Thymus (tissue), 11 donors: ENCODE measurements at regions not wholly inside any gene's neighbourhood (a gene's known extent, or its start where the extent isn't known, plus 50 kb on each side); places are given as distances from the start of the nearest gene placed in this dataset.

Experiments used
- DNase-seq, 9 donors: peaks; one replicate each; pipeline ENCODE4 v3.0.0-alpha.2; 2013; ENCODE audit warnings: low spot score in 9 of 9, low read depth in 6 of 9, missing footprints in 1 of 9
- H3K27ac ChIP-seq, 2 donors: one replicate each; pipeline ENCODE4 v1.5.1; 2013; ENCODE audit warnings: control low read depth in 1 of 2, low read depth in 1 of 2, low read length in 1 of 2, mild to moderate bottlenecking in 1 of 2, moderate library complexity in 1 of 2
- H3K27me3 ChIP-seq, 2 donors: one replicate each; pipeline ENCODE4 v1.5.1; 2013; ENCODE audit warnings: low read length in 1 of 2; ENCODE audit not compliant: control insufficient read depth in 2 of 2, insufficient read depth in 1 of 2
- H3K36me3 ChIP-seq, 2 donors: one replicate each; pipeline ENCODE4 v1.5.1; 2013; ENCODE audit warnings: low read length in 1 of 2, mild to moderate bottlenecking in 1 of 2, moderate library complexity in 1 of 2; ENCODE audit not compliant: control insufficient read depth in 2 of 2, insufficient read depth in 2 of 2
- H3K4me1 ChIP-seq, 2 donors: one replicate each; pipeline ENCODE4 v1.5.1; 2013; ENCODE audit warnings: low read length in 2 of 2; ENCODE audit not compliant: control insufficient read depth in 2 of 2, insufficient read depth in 2 of 2
- H3K4me3 ChIP-seq, 2 donors: one replicate each; pipeline ENCODE4 v1.5.1; 2013; ENCODE audit warnings: low read length in 2 of 2, control low read depth in 1 of 2, mild to moderate bottlenecking in 1 of 2
- H3K9me3 ChIP-seq, 2 donors: one replicate each; pipeline ENCODE4 v1.5.1; 2013; ENCODE audit warnings: low read length in 1 of 2, mild to moderate bottlenecking in 1 of 2; ENCODE audit not compliant: control insufficient read depth in 2 of 2, insufficient read depth in 1 of 2
- WGBS: extraction: QIAGEN DNeasy Blood & Tissue Kit; methylation state at CpG from one replicate; pipeline ENCODE4 v1.1.7; 2013; 5-methylcytosine and 5-hydroxymethylcytosine counted together
- donor health status: healthy.

DNA sequence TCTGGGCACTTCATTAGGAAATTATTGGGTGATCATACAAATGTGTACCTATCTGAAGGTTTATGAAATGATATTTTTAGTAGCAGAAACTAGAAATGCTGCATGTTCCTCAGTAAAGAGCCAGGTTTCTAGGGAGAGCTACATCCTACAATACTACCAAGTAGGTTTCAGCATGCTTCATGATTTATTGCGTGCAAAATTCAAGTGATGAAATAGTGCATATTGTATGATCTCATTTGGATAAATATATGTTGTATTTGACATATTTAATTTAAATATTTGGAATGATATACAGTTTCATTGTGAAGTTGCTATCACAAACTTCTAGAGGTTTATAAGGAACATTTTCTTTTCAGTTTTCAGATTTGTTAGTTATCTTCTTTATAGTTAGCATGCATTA lies 90.5 kb upstream of the GDF10 start:
- peaks cover 15 to 27% of the 10 kb centered on the region in 2 donors for H3K4me1 ChIP-seq
- no peaks in the 10 kb centered on the region for H3K9me3 ChIP-seq
- no peaks in the 10 kb centered on the region for H3K36me3 ChIP-seq
- no peak for DNase-seq
- 95% methylated on average over 1 of the region's 1 CpG for WGBS
- H3K27me3 ChIP-seq, result no peaks in the 10 kb centered on the region
- no peak overlapping the region for H3K4me3 ChIP-seq
- H3K27ac ChIP-seq, result no peak overlapping the region

DNA sequence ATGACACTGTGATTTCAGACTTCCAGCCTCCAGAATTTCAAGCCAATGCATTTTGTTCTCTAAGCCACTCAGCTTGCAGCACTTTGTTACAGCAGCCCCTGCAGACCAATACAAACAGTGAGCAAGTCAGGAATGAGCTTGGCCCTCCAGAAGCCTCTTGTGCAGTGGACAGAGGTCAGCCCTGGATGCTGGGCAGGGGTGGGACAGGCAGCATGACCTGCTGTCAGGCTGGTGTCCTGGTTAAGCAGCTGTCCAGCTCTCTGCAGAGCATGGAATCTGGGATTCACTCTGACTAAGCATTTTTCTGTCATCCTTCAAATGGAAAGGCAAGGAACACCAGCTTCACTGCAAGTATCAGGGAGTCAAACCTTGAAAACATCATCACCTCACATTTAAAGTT lies 85.5 kb upstream of the GDF10 start:
- Histone ChIP-seq H3K9me3 (no peaks in the 10 kb centered on the region), H3K27me3 (no peaks in the 10 kb centered on the region), H3K36me3 (no peaks in the 10 kb centered on the region), H3K27ac (no peak overlapping the region), H3K4me1 (no peaks in the 10 kb centered on the region), H3K4me3 (no peak overlapping the region)
- no peak for DNase-seq

GRCh38 chr10:47217113-47217512 lies 82.9 kb upstream of the GDF10 start:
- Histone ChIP-seq H3K4me3 (no peak overlapping the region), H3K36me3 (no peaks in the 10 kb centered on the region), H3K4me1 (no peaks in the 10 kb centered on the region), H3K27me3 (no peaks in the 10 kb centered on the region), H3K27ac (no peak overlapping the region), H3K9me3 (no peaks in the 10 kb centered on the region)
- 74% methylated on average over 3 of the region's 3 CpGs for WGBS
- DNase-seq, result no peak

GRCh38 chr10:47218803-47219202 lies 81.2 kb upstream of the GDF10 start:
- Histone ChIP-seq H3K36me3 (no peaks in the 10 kb centered on the region), H3K9me3 (no peaks in the 10 kb centered on the region), H3K27me3 (no peaks in the 10 kb centered on the region), H3K4me1 (no peaks in the 10 kb centered on the region), H3K27ac (no peak overlapping the region), H3K4me3 (no peak overlapping the region)
- 85% methylated on average over 5 of the region's 5 CpGs for WGBS
- no peak for DNase-seq

- DNase-seq, result no peak
- Histone ChIP-seq H3K4me3 (no peak overlapping the region), H3K27ac (no peak overlapping the region), H3K9me3 (no peaks in the 10 kb centered on the region), H3K27me3 (no peaks in the 10 kb centered on the region), H3K4me1 (no peaks in the 10 kb centered on the region), H3K36me3 (no peaks in the 10 kb centered on the region)
- WGBS, result 86% methylated on average over 4 of the region's 4 CpGs
Measured at GRCh38 chr10:47222461-47222860, 77.5 kb upstream of the GDF10 start.

GRCh38 chr10:47223236-47223635 lies 76.8 kb upstream of the GDF10 start:
- no peaks in the 10 kb centered on the region for H3K4me1 ChIP-seq
- DNase-seq, result no peak
- H3K27ac ChIP-seq, result no peak overlapping the region
- no peaks in the 10 kb centered on the region for H3K27me3 ChIP-seq
- no peaks in the 10 kb centered on the region for H3K36me3 ChIP-seq
- no peak overlapping the region for H3K4me3 ChIP-seq
- WGBS, result 92% methylated on average over 1 of the region's 1 CpG
- H3K9me3 ChIP-seq, result no peaks in the 10 kb centered on the region

- Histone ChIP-seq H3K9me3 (peaks cover 1 to 5% of the 10 kb centered on the region in 2 donors), H3K4me3 (no peak overlapping the region), H3K27me3 (no peaks in the 10 kb centered on the region), H3K36me3 (no peaks in the 10 kb centered on the region), H3K27ac (no peak overlapping the region), H3K4me1 (no peaks in the 10 kb centered on the region)
- no peak for DNase-seq
- 97% methylated on average over 2 of the region's 2 CpGs for WGBS
Measured at GRCh38 chr10:47224546-47225218, 75.3 kb upstream of the GDF10 start.

DNA sequence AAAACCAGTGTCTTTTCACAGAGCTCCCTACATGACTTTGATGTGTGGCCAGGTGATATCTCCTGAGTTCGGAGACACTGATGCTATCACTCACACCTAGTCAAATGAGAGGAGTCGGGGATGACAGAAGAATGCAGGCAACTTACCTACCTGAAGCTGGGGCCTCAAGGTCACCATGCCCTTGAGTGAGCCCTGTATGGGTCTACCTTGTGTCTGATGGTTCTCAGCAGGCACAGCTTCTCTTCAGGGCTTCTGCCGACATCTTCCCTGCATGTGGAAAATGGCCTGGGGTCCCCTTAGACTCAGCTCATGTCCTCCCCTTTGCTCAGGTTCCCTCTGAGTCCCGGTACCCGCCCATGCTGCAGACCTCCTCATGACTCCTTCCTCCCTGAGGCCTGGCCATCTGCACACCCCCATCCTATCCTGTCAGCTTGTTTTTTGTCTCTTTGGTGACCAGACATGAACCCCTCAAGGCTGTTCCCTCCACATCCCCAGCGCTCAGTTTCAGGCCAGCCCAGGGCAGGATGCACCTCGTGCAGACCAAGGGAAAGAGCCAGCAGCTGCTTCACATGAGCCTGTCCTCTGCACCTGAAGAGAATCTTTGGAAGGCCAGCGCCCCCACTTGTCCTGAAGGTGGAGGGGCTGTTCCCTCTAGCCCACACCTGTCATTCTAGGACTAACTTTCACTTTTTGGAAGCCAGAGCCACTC lies 74.6 kb upstream of the GDF10 start:
- Histone ChIP-seq H3K9me3 (peaks cover 1 to 5% of the 10 kb centered on the region in 2 donors), H3K4me3 (no peak overlapping the region), H3K27me3 (no peaks in the 10 kb centered on the region), H3K36me3 (no peaks in the 10 kb centered on the region), H3K4me1 (peaks cover 0 to 3% of the 10 kb centered on the region in 2 donors), H3K27ac (no peak overlapping the region)
- DNase-seq, result no peak
- WGBS, result 91% methylated on average over 8 of the region's 8 CpGs

DNA sequence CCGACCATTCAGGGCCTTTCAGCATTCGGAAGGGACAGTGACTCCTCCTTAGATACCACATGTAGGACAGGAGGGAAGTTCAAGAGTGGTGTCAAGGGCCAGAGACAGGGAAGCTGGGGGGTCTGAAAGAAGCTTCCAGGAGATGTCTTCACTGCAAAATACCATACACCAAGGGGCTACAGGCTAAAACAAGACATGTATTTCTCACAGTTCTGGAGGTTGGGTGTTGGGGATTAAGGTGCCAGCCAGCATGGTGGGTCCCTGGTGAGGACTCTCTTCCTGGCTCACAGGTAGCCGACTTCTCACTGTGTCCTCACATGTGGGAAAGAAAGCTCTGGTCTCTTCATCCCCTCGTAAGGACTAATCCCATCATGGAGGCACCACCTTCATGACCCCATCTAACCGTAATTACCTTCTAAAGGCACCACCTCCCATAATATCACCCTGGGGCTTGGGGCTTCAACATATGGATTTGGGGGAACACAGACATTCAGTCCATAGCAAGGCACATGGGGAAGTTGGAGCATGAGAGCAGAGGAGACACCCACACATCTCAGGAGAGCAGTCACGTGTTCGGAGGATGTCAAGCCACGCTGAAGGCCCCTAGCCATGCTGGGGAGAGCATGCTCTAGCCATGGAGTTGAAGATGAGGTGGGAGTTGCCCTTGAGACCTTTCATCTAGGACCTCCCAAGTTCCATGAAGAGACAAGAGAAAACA lies 73.9 kb upstream of the GDF10 start:
- Histone ChIP-seq H3K27ac (no peak overlapping the region), H3K36me3 (no peaks in the 10 kb centered on the region), H3K9me3 (peaks cover 1 to 5% of the 10 kb centered on the region in 2 donors), H3K27me3 (no peaks in the 10 kb centered on the region), H3K4me3 (no peak overlapping the region), H3K4me1 (peaks cover 0 to 6% of the 10 kb centered on the region in 2 donors)
- 95% methylated on average over 8 of the region's 8 CpGs for WGBS
- no peak for DNase-seq
